ENCODE measurements at regions not wholly inside any gene's neighbourhood (a gene's known extent, or its start where the extent isn't known, plus 50 kb on each side); places are given as distances from the start of the nearest gene placed in this dataset.
"Not testable (repeated sequence)": the region's sequence is repeated elsewhere in the genome, so short reads cannot be mapped to it uniquely, and the experiment has no call there.

DNA sequence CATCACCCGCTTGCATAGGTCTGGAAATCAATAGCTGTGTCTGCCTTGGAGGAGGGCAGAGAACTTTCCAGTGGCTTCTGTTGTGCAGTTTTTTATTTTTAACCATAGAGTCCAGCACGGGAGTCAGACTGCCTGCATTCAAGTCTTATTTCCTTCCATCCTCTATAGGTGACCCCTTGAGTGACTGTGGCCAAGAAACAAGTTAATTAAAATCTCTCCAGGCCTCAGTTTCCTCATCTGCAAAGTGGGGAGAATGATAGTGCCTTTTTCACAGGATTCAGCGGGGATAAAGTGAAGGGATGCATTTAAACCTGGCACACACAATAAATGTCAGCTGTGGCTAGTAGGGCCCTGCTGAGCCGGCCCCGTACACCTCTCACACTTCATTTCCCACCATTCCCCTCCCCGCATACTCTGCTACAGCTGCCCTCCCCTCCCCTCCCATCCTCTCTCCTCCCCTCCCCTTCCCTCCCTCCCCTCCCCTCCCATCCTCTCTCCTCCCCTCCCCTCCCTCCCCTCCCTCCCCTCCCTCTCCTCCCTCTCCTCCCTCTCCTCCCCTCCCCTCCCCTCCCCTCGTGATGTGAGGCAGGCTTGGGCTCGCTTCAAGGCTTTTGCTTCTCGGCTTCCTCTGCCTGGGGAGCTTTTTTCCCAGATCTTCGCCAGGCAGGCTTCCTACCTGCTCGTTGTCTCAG lies 150.5 kb downstream of the TFAP2C start:
- no peak for ATAC-seq
- Histone ChIP-seq H3K27me3 (no peaks in the 10 kb centered on the region), H3K9me3 (no peaks in the 10 kb centered on the region), H3K27ac (no peak overlapping the region), H3K4me3 (no peak overlapping the region), H3K36me3 (replicated peaks in 1 of 2; ENCODE audit: insufficient read depth in 1 of 2, low read depth in 2 of 2) (no peaks in the 10 kb centered on the region), H3K4me1 (no peaks in the 10 kb centered on the region)
- DNase-seq: no peak
- 42 to 43% methylated on average over 10 to 11 of the region's 11 CpGs for WGBS, 2 donors
- intact Hi-C loops (cut with DNase I): no loop called here
- no peak for TF ChIP-seq POLR2A (IDR thresholded peaks at IDR 0.05)
- TF ChIP-seq, protein P1, sequence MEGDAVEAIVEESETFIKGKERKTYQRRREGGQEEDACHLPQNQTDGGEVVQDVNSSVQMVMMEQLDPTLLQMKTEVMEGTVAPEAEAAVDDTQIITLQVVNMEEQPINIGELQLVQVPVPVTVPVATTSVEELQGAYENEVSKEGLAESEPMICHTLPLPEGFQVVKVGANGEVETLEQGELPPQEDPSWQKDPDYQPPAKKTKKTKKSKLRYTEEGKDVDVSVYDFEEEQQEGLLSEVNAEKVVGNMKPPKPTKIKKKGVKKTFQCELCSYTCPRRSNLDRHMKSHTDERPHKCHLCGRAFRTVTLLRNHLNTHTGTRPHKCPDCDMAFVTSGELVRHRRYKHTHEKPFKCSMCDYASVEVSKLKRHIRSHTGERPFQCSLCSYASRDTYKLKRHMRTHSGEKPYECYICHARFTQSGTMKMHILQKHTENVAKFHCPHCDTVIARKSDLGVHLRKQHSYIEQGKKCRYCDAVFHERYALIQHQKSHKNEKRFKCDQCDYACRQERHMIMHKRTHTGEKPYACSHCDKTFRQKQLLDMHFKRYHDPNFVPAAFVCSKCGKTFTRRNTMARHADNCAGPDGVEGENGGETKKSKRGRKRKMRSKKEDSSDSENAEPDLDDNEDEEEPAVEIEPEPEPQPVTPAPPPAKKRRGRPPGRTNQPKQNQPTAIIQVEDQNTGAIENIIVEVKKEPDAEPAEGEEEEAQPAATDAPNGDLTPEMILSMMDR (IDR thresholded peaks at IDR 0.05): no peak

GRCh38 chr20:56780266-56780665 lies 151.2 kb downstream of the TFAP2C start:
- Histone ChIP-seq H3K4me3 (no peak overlapping the region), H3K36me3 (replicated peaks in 1 of 2; ENCODE audit: insufficient read depth in 1 of 2, low read depth in 2 of 2) (no peaks in the 10 kb centered on the region), H3K27ac (no peak overlapping the region), H3K27me3 (no peaks in the 10 kb centered on the region), H3K9me3 (no peaks in the 10 kb centered on the region), H3K4me1 (no peaks in the 10 kb centered on the region)
- intact Hi-C loops (cut with DNase I): no loop called here
- TF ChIP-seq POLR2A (IDR thresholded peaks at IDR 0.05): no peak
- TF ChIP-seq, protein P1 (IDR thresholded peaks at IDR 0.05): no peak
- DNase-seq (no peak), ATAC-seq (no peak)
- 57 to 76% methylated on average over 7 of the region's 7 CpGs for WGBS, 2 donors

DNA sequence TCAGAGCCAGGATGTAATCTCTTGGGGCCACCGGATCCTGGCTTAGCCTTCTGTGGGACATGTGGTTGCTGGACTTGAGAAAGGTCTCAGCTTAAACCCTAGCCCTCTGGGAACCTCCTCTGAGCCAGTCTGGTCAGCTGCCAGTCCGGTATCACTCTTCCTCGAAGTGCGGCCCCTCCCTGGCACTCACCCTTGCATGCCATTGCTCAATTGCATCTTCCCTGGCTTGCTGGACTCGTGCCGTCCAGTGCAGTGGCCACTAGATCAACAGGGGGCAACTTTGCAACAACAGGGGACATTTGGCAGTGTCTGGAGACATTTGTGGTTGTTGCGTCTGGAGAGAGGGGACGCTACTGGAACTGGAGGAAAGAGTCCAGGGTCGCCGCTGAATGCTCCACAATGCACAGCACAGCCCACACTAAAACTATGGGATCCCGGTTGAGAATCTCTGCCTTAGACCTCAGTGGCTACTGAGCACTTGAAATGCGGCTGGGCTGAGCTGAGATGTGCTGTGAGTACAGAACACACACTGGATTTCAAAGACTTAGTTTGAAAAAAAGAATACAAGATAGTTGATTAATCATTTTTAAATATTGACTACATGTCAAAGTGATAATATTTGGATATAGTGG lies 152.1 kb downstream of the TFAP2C start:
- H3K4me3 ChIP-seq: no peak overlapping the region
- no peak overlapping the region for H3K27ac ChIP-seq
- DNase-seq: no peak
- no peaks in the 10 kb centered on the region for H3K36me3 ChIP-seq (replicated peaks in 1 of 2; ENCODE audit: insufficient read depth in 1 of 2, low read depth in 2 of 2)
- no peaks in the 10 kb centered on the region for H3K27me3 ChIP-seq
- TF ChIP-seq POLR2A (IDR thresholded peaks at IDR 0.05): no peak
- TF ChIP-seq, protein P1 (IDR thresholded peaks at IDR 0.05): no peak
- H3K4me1 ChIP-seq: no peaks in the 10 kb centered on the region
- no peaks in the 10 kb centered on the region for H3K9me3 ChIP-seq
- intact Hi-C loops (cut with DNase I): no loop called here
- 34 to 42% methylated on average over 6 to 12 of the region's 12 CpGs for WGBS, 2 donors
- ATAC-seq: no peak

GRCh38 chr20:56781987-56782560 lies 153.0 kb downstream of the TFAP2C start:
- 54 to 65% methylated on average over 2 of the region's 2 CpGs for WGBS, 2 donors
- H3K27me3 ChIP-seq; intact Hi-C loops (cut with DNase I); DNase-seq; H3K4me1 ChIP-seq; ATAC-seq; H3K36me3 ChIP-seq (replicated peaks in 1 of 2; ENCODE audit: insufficient read depth in 1 of 2, low read depth in 2 of 2); H3K4me3 ChIP-seq; H3K27ac ChIP-seq; H3K9me3 ChIP-seq: not testable (repeated sequence)

- 74 to 85% methylated on average over 8 to 11 of the region's 11 CpGs for WGBS, 2 donors
- H3K4me3 ChIP-seq; H3K27ac ChIP-seq; ATAC-seq; H3K27me3 ChIP-seq; intact Hi-C loops (cut with DNase I); H3K36me3 ChIP-seq (replicated peaks in 1 of 2; ENCODE audit: insufficient read depth in 1 of 2, low read depth in 2 of 2); H3K9me3 ChIP-seq; H3K4me1 ChIP-seq: not testable (repeated sequence)
- DNase-seq: peak in 1 of 4 donors; percentile 9
Observed at GRCh38 chr20:56782814-56783213, 153.7 kb downstream of the TFAP2C start.
